ENCODE measurements at regions not wholly inside any gene's neighbourhood (a gene's known extent, or its start where the extent isn't known, plus 50 kb on each side); places are given as distances from the start of the nearest gene placed in this dataset.

DNA sequence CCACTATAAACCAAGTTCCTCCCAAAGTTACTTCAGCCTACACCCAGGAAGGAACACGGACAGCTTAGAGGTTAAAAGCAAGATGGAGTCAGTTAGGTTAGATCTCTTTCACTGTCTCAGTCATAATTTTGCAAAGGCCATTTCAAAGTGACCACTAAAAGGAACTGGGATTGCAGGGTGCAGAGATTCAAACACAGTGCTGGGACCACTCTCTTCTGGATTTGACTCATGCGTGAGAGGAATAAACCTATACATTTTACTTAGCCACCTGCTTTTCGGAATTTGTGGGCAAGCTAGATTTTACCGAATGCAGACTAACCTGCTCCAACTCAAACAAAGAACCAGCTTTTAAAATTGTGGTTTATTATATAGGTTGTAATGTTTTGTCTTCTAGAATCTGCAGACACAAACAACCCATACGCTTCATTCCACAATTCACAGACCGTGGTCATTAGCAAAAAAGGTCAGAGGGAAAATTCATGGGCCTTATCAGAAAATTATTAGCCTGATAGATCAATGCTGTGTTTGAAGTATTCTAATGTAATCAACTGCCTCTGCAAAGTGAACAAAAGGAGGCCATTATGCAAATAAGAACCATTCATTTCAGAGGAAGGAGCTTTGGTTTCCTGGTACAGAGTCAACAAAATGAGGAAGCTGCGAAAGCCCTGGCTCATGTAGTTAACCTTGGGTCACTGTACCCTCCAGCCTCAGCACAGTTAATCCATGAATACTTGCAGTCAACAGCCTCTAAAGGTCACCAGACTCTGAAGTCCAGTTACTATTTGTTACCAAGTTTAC is 342.7 kb upstream of the KLF6 start (continued):
- TF ChIP-seq ZNF396 (CRISPR knock-in tag; IDR thresholded peaks at IDR 0.05; ENCODE audit: borderline replicate concordance) (no peak), KAT7 (CRISPR knock-in tag; IDR thresholded peaks at IDR 0.05; ENCODE audit: borderline replicate concordance) (no peak), CREB1 (CRISPR knock-in tag; IDR thresholded peaks at IDR 0.05) (no peak), OVOL2 (CRISPR knock-in tag; IDR thresholded peaks at IDR 0.05; ENCODE audit: borderline replicate concordance) (no peak), RELA (CRISPR knock-in tag; IDR thresholded peaks at IDR 0.05; ENCODE audit: borderline replicate concordance) (no peak), ZNF232 (CRISPR knock-in tag; IDR thresholded peaks at IDR 0.05) (no peak)
- TF ChIP-seq, protein P1, sequence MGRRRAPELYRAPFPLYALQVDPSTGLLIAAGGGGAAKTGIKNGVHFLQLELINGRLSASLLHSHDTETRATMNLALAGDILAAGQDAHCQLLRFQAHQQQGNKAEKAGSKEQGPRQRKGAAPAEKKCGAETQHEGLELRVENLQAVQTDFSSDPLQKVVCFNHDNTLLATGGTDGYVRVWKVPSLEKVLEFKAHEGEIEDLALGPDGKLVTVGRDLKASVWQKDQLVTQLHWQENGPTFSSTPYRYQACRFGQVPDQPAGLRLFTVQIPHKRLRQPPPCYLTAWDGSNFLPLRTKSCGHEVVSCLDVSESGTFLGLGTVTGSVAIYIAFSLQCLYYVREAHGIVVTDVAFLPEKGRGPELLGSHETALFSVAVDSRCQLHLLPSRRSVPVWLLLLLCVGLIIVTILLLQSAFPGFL (CRISPR knock-in tag; IDR thresholded peaks at IDR 0.05; ENCODE audit: borderline replicate concordance) = no peak

DNA sequence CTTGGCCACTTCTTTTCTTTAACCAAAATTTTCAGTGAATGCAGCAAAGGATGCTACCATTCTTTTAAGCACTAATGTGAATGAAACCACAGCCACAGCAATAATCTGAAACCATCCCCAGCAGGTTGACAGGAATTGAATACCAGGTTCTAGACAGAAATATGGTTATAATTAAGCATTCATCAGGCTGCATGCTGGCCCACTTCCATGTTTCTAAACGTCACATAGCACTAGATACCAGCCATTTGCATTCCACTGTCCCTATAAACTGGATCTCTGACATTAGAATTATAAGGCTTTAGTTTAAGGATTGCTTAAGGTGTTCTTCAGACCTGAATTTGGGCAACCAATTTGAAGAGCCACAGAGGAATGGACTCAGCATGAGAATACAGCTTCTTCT is 340.8 kb upstream of the KLF6 start:
- CTCF ChIA-PET = no interaction called here
- H3K9me3 Mint-ChIP-seq = peaks cover 21% of the 10 kb centered on the region

More for the DNA sequence above, 340.8 kb upstream of the KLF6 start:
- Mint-ChIP-seq H3K27ac (no peak overlapping the region), H3K27me3 (ENCODE audit: low read depth) (peaks cover 8% of the 10 kb centered on the region), H3K4me1 (peaks cover 31% of the 10 kb centered on the region), H3K4me3 (no peak overlapping the region), H3K36me3 (peaks cover 14% of the 10 kb centered on the region)
- ATAC-seq (no peak), DNase-seq (ENCODE audit: low spot score) (no peak)
- TF ChIP-seq, protein P2, sequence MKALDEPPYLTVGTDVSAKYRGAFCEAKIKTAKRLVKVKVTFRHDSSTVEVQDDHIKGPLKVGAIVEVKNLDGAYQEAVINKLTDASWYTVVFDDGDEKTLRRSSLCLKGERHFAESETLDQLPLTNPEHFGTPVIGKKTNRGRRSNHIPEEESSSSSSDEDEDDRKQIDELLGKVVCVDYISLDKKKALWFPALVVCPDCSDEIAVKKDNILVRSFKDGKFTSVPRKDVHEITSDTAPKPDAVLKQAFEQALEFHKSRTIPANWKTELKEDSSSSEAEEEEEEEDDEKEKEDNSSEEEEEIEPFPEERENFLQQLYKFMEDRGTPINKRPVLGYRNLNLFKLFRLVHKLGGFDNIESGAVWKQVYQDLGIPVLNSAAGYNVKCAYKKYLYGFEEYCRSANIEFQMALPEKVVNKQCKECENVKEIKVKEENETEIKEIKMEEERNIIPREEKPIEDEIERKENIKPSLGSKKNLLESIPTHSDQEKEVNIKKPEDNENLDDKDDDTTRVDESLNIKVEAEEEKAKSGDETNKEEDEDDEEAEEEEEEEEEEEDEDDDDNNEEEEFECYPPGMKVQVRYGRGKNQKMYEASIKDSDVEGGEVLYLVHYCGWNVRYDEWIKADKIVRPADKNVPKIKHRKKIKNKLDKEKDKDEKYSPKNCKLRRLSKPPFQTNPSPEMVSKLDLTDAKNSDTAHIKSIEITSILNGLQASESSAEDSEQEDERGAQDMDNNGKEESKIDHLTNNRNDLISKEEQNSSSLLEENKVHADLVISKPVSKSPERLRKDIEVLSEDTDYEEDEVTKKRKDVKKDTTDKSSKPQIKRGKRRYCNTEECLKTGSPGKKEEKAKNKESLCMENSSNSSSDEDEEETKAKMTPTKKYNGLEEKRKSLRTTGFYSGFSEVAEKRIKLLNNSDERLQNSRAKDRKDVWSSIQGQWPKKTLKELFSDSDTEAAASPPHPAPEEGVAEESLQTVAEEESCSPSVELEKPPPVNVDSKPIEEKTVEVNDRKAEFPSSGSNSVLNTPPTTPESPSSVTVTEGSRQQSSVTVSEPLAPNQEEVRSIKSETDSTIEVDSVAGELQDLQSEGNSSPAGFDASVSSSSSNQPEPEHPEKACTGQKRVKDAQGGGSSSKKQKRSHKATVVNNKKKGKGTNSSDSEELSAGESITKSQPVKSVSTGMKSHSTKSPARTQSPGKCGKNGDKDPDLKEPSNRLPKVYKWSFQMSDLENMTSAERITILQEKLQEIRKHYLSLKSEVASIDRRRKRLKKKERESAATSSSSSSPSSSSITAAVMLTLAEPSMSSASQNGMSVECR (CRISPR knock-in tag; IDR thresholded peaks at IDR 0.05; ENCODE audit: borderline replicate concordance) = no peak
- TF ChIP-seq ZNF671 (CRISPR knock-in tag; IDR thresholded peaks at IDR 0.05) = no peak
- TF ChIP-seq, protein P3, sequence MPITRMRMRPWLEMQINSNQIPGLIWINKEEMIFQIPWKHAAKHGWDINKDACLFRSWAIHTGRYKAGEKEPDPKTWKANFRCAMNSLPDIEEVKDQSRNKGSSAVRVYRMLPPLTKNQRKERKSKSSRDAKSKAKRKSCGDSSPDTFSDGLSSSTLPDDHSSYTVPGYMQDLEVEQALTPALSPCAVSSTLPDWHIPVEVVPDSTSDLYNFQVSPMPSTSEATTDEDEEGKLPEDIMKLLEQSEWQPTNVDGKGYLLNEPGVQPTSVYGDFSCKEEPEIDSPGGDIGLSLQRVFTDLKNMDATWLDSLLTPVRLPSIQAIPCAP (CRISPR knock-in tag; IDR thresholded peaks at IDR 0.05) = no peak
- TF ChIP-seq, protein P4, sequence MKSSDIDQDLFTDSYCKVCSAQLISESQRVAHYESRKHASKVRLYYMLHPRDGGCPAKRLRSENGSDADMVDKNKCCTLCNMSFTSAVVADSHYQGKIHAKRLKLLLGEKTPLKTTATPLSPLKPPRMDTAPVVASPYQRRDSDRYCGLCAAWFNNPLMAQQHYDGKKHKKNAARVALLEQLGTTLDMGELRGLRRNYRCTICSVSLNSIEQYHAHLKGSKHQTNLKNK (CRISPR knock-in tag; IDR thresholded peaks at IDR 0.05) = no peak
- TF ChIP-seq, protein P1 (CRISPR knock-in tag; IDR thresholded peaks at IDR 0.05; ENCODE audit: borderline replicate concordance) = no peak
- TF ChIP-seq, protein P5, sequence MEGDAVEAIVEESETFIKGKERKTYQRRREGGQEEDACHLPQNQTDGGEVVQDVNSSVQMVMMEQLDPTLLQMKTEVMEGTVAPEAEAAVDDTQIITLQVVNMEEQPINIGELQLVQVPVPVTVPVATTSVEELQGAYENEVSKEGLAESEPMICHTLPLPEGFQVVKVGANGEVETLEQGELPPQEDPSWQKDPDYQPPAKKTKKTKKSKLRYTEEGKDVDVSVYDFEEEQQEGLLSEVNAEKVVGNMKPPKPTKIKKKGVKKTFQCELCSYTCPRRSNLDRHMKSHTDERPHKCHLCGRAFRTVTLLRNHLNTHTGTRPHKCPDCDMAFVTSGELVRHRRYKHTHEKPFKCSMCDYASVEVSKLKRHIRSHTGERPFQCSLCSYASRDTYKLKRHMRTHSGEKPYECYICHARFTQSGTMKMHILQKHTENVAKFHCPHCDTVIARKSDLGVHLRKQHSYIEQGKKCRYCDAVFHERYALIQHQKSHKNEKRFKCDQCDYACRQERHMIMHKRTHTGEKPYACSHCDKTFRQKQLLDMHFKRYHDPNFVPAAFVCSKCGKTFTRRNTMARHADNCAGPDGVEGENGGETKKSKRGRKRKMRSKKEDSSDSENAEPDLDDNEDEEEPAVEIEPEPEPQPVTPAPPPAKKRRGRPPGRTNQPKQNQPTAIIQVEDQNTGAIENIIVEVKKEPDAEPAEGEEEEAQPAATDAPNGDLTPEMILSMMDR (IDR thresholded peaks at IDR 0.05) = no peak
- TF ChIP-seq, protein P6, sequence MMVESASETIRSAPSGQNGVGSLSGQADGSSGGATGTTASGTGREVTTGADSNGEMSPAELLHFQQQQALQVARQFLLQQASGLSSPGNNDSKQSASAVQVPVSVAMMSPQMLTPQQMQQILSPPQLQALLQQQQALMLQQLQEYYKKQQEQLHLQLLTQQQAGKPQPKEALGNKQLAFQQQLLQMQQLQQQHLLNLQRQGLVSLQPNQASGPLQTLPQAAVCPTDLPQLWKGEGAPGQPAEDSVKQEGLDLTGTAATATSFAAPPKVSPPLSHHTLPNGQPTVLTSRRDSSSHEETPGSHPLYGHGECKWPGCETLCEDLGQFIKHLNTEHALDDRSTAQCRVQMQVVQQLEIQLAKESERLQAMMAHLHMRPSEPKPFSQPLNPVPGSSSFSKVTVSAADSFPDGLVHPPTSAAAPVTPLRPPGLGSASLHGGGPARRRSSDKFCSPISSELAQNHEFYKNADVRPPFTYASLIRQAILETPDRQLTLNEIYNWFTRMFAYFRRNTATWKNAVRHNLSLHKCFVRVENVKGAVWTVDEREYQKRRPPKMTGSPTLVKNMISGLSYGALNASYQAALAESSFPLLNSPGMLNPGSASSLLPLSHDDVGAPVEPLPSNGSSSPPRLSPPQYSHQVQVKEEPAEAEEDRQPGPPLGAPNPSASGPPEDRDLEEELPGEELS (CRISPR knock-in tag; IDR thresholded peaks at IDR 0.05) = no peak
- no peak for TF ChIP-seq ETV6 (CRISPR knock-in tag; IDR thresholded peaks at IDR 0.05)
- TF ChIP-seq ZNF396 (CRISPR knock-in tag; IDR thresholded peaks at IDR 0.05; ENCODE audit: borderline replicate concordance) = no peak
- TF ChIP-seq RELA (CRISPR knock-in tag; IDR thresholded peaks at IDR 0.05; ENCODE audit: borderline replicate concordance) = no peak
- no peak for TF ChIP-seq TEAD1 (CRISPR knock-in tag; IDR thresholded peaks at IDR 0.05)
- no peak for TF ChIP-seq ZNF121 (CRISPR knock-in tag; IDR thresholded peaks at IDR 0.05)
- no peak for TF ChIP-seq ZNF263 (CRISPR knock-in tag; IDR thresholded peaks at IDR 0.05; ENCODE audit: low read depth)
- no peak for TF ChIP-seq NR3C1 (CRISPR knock-in tag; conservative IDR thresholded peaks at IDR 0.05; ENCODE audit: low read depth)
- POLR2A ChIA-PET = no interaction called here
